Right lobe of liver (tissue), 4 donors: ENCODE measurements at regions not wholly inside any gene's neighbourhood (a gene's known extent, or its start where the extent isn't known, plus 50 kb on each side); places are given as distances from the start of the nearest gene placed in this dataset.

Source experiments
- POLR2A ChIP-seq: fragments of 450-650 bp; IDR thresholded peaks from one replicate; pipeline ENCODE4 v1.6.1; 2017; ENCODE audit warnings: antibody characterized with exemption, mild to moderate bottlenecking
- TF ChIP-seq, protein P1 (sequence below), 4 donors: fragments of 200-600 bp in 3 of 4; fragments of 450-650 bp in 1 of 4; IDR thresholded peaks; one replicate each; pipeline versions ENCODE4 v1.5.1 to v1.8.0; 2016 to 2022; ENCODE audit warnings: antibody characterized with exemption in 4 of 4, mild to moderate bottlenecking in 2 of 4
- donor health status: DM: no; HTN: no; CAD: no.
- donor health status: DM: no; HTN: no; CAD: no.
- donor health status: DM: no; HTN: yes; CAD: no.

DNA sequence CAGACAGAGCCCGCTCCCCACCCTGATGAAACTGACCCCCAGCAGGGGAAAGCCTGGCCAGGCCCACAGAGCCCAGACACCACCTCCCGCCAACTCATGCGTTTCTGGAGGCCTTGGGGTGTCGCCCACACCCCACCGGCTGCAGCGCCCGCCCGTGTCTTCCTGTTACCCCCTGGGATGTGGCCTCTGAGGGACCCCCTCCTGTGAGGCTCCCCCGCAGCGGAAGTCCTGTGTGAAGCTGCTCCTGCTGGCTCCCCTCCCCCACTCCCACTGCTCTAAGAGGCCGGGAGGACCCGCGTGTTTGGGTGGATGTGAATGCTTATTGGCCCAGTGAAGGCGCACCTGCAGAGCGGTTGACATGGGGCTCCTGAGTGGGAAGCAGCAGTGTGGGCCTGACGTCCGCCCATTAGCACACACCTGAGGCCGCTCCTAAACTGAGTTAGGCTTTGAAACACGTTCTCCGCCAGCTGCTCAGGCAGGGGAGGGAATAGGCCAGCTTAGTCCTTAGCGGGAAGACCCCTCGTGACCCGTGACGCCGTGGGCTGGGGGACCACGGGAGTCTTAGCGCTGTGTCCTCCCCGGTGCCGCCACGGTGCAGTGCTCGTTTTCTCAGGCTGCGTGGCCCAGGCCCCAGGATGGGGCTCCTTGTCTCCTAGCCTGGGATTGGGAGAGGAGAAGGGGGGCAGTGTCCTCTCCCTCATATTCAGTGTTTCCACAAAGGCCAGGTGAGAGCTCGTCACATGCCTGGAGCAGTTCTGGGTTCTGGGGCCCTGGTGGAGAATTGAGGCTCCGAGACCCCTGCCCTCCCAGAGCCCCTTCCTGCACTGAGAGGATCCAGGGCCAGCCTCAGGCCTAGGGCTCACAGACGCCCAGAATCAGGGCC, 323.4 kb upstream of the SFSWAP start:
- TF ChIP-seq, protein P1, sequence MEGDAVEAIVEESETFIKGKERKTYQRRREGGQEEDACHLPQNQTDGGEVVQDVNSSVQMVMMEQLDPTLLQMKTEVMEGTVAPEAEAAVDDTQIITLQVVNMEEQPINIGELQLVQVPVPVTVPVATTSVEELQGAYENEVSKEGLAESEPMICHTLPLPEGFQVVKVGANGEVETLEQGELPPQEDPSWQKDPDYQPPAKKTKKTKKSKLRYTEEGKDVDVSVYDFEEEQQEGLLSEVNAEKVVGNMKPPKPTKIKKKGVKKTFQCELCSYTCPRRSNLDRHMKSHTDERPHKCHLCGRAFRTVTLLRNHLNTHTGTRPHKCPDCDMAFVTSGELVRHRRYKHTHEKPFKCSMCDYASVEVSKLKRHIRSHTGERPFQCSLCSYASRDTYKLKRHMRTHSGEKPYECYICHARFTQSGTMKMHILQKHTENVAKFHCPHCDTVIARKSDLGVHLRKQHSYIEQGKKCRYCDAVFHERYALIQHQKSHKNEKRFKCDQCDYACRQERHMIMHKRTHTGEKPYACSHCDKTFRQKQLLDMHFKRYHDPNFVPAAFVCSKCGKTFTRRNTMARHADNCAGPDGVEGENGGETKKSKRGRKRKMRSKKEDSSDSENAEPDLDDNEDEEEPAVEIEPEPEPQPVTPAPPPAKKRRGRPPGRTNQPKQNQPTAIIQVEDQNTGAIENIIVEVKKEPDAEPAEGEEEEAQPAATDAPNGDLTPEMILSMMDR (IDR thresholded peaks at IDR 0.05): no peak
- TF ChIP-seq POLR2A: no peak
